ENCODE measurements at regions not wholly inside any gene's neighbourhood (a gene's known extent, or its start where the extent isn't known, plus 50 kb on each side); places are given as distances from the start of the nearest gene placed in this dataset.
"Not testable (repeated sequence)": the region's sequence is repeated elsewhere in the genome, so short reads cannot be mapped to it uniquely, and the experiment has no call there.

DNA sequence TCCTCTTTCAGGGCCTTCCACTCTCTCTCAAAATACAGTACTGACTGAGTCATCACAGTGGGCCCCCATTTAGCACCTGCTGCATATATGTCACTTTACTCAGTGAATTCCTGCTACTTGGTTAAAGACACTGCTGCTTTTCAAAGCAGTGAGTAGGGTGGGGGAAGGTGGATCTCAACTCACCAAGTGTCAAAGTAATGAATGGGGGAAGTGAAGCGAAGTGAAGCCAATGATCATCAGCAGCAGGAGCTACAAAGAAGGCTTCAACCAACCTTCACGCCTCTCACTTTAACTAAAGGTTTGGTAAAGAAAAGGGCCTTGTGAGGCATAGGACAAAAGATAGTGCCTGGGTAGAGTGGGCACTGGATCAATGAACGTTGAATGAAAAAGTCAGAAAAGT is 424.1 kb downstream of the SMARCA1 start:
- Mint-ChIP-seq H3K27ac (no peak overlapping the region), H3K4me3 (no peak overlapping the region), H3K9me3 (ENCODE audit: insufficient read depth) (no peaks in the 10 kb centered on the region), H3K36me3 (ENCODE audit: low read depth) (no peaks in the 10 kb centered on the region), H3K27me3 (ENCODE audit: low read depth) (no peaks in the 10 kb centered on the region), H3K4me1 (ENCODE audit: low read depth) (no peaks in the 10 kb centered on the region)
- ChIA-PET POLR2A (no interaction called here), CTCF (no interaction called here)
- no peak for ATAC-seq
- DNase-seq: no peak

DNA sequence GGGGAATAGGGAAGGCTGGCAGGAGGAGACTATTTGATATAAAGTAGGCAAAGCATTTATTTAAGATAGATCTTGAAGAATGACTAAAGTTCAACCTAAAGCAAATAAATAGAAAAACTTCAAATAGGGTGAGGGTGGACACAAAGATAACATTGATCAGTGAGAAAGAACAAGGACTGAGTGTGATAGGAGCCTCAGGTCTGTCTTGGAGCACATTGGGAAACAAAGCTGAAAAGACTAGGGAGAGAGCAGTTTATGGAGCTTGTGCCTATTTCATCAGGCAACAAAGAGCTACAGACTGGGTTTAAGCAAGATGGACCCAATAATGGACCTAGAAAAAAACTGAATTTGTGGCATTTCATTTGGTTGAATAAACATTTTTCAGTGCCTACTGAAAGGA is 425.6 kb downstream of the SMARCA1 start:
- no peaks in the 10 kb centered on the region for H3K36me3 Mint-ChIP-seq (ENCODE audit: low read depth)
- no peak overlapping the region for H3K4me3 Mint-ChIP-seq
- CTCF ChIA-PET: no interaction called here

DNA sequence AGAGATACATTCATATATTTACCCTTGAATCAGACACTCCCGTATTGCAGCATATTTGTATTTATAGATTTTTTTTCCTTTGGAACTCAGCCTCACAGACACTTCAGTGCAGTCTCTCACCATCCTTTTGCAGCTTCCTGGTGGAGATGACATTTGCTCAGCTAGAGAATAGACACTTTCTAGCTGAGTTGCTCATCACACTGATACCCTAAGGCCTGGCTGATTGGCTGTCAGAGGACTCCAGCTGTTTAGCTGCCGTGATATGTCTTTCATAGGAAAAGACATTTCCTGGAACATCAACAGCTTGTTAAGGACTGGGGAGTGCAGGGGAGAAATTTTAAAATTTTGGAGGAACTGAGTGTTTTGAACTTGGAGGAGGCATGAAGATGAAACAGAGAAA is 429.6 kb downstream of the SMARCA1 start:
- Mint-ChIP-seq H3K4me1 (ENCODE audit: low read depth) (no peaks in the 10 kb centered on the region), H3K36me3 (ENCODE audit: low read depth) (no peaks in the 10 kb centered on the region), H3K9me3 (ENCODE audit: insufficient read depth) (no peaks in the 10 kb centered on the region), H3K27me3 (ENCODE audit: low read depth) (no peaks in the 10 kb centered on the region), H3K27ac (no peak overlapping the region), H3K4me3 (no peak overlapping the region)
- ATAC-seq (no peak), DNase-seq (no peak)
- ChIA-PET CTCF (no interaction called here), POLR2A (no interaction called here)

More for the DNA sequence above, 425.6 kb downstream of the SMARCA1 start:
- H3K27ac Mint-ChIP-seq: no peak overlapping the region
- ATAC-seq (no peak), DNase-seq (no peak)
- no peaks in the 10 kb centered on the region for H3K4me1 Mint-ChIP-seq (ENCODE audit: low read depth)
- no peaks in the 10 kb centered on the region for H3K9me3 Mint-ChIP-seq (ENCODE audit: insufficient read depth)
- POLR2A ChIA-PET: no interaction called here
- H3K27me3 Mint-ChIP-seq (ENCODE audit: low read depth): no peaks in the 10 kb centered on the region

DNA sequence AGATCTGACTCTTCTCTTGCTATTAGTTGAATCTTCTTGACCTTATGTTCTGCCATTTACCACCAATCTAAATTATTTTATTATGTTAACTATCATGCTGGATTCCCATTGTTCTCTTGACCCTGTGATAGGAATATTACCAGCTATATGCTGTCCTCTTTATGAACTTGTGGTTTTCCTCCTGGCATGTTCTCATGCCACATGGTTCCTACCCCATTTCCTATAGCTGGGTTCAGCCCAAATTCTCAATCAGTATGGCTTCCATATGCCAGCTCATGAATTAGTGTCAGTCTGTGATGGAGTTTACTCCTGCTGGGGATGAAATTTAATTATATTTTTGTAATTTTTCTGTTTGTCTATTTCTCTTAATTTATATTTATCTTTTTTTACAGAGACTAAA is 430.5 kb downstream of the SMARCA1 start:
- DNase-seq (no peak), ATAC-seq (no peak)
- Mint-ChIP-seq H3K4me3 (no peak overlapping the region), H3K27ac (no peak overlapping the region), H3K27me3 (ENCODE audit: low read depth) (no peaks in the 10 kb centered on the region), H3K4me1 (ENCODE audit: low read depth) (no peaks in the 10 kb centered on the region), H3K9me3 (ENCODE audit: insufficient read depth) (no peaks in the 10 kb centered on the region), H3K36me3 (ENCODE audit: low read depth) (no peaks in the 10 kb centered on the region)
- CTCF ChIA-PET: no interaction called here
- POLR2A ChIA-PET: no interaction called here

GRCh38 chrX:129092242-129092641 is 431.0 kb downstream of the SMARCA1 start:
- no peaks in the 10 kb centered on the region for H3K27me3 Mint-ChIP-seq (ENCODE audit: low read depth)

DNA sequence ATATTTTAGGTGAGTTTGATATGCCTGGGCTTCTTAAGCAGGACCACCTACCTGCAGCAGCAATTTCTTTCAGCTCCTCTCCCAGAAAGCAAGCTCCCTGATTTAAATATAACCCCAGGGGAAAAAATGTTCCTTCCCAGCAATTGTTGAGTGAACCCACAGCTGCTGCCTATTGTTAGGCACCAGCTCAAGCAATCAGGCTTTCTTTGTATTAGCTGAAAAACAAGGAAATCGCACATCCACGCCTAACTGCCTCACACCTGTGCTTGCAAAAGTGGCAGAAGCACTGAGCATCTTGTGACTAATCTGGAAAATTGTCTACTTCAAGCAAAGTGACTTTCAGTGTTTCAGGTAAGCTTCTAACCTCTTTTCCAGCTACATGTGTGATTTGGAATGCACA is 432.2 kb downstream of the SMARCA1 start:
- POLR2A ChIA-PET: no interaction called here
- no peak overlapping the region for H3K27ac Mint-ChIP-seq

More at GRCh38 chrX:129092242-129092641, 431.0 kb downstream of the SMARCA1 start:
- CTCF ChIA-PET: no interaction called here
- Mint-ChIP-seq H3K4me3 (no peak overlapping the region), H3K27ac (no peak overlapping the region), H3K36me3 (ENCODE audit: low read depth) (no peaks in the 10 kb centered on the region), H3K9me3 (ENCODE audit: insufficient read depth) (no peaks in the 10 kb centered on the region), H3K4me1 (ENCODE audit: low read depth) (no peaks in the 10 kb centered on the region)
- POLR2A ChIA-PET: no interaction called here
- DNase-seq (no peak), ATAC-seq (no peak)

DNA sequence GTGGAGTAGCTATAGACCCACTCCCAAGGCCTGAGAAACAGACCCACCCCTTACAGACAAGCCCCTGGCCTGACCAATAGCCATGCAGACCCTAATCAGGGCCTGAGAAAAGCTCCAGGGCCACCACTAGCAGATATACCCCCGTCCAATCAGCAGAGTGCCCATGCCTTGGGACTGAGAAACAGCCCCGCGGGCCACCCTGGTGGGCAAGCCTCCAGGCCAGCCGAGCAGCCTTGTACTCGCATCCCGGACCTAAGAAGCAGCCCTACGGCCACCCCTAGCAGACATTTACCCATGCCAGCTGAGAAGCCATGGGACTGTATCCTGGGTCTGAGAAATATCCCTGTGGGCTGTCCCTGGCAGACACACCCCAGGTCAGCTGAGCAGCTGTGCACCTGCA is 436.5 kb downstream of the SMARCA1 start:
- Mint-ChIP-seq H3K27ac (no peak overlapping the region), H3K36me3 (ENCODE audit: low read depth) (no peaks in the 10 kb centered on the region), H3K27me3 (ENCODE audit: low read depth) (no peaks in the 10 kb centered on the region), H3K4me1 (ENCODE audit: low read depth) (no peaks in the 10 kb centered on the region), H3K9me3 (ENCODE audit: insufficient read depth) (no peaks in the 10 kb centered on the region), H3K4me3 (no peak overlapping the region)
- ChIA-PET POLR2A (no interaction called here), CTCF (no interaction called here)
- ATAC-seq: no peak
- DNase-seq: no peak

More for the DNA sequence above, 432.2 kb downstream of the SMARCA1 start:
- DNase-seq (no peak), ATAC-seq (no peak)
- H3K27me3 Mint-ChIP-seq (ENCODE audit: low read depth): no peaks in the 10 kb centered on the region
- H3K9me3 Mint-ChIP-seq (ENCODE audit: insufficient read depth): no peaks in the 10 kb centered on the region
- CTCF ChIA-PET: no interaction called here
- H3K4me1 Mint-ChIP-seq (ENCODE audit: low read depth): no peaks in the 10 kb centered on the region
- H3K4me3 Mint-ChIP-seq: no peak overlapping the region
- no peaks in the 10 kb centered on the region for H3K36me3 Mint-ChIP-seq (ENCODE audit: low read depth)

DNA sequence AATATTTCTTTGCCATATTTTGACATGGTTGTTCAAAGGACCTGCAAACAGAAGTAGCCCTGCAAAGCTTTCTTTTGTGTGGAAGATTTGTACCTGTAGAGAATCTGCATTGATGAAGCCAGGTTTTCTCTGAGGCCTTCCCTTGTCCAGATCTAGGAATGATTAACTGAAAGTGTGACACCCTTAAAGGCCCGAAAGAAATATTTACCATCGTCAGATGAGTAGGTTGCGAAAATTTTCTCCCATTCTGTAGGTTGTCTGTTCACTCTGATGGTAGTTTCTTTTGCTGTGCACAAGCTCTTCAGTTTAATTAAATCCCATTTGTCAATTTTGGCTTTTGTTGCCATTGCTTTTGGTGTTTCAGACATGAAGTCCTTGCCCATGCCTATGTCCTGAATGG is 439.0 kb downstream of the SMARCA1 start:
- CTCF ChIA-PET; POLR2A ChIA-PET; ATAC-seq; H3K4me1 Mint-ChIP-seq (ENCODE audit: low read depth); H3K4me3 Mint-ChIP-seq; H3K27me3 Mint-ChIP-seq (ENCODE audit: low read depth); H3K36me3 Mint-ChIP-seq (ENCODE audit: low read depth); DNase-seq; H3K9me3 Mint-ChIP-seq (ENCODE audit: insufficient read depth); H3K27ac Mint-ChIP-seq: not testable (repeated sequence)

DNA sequence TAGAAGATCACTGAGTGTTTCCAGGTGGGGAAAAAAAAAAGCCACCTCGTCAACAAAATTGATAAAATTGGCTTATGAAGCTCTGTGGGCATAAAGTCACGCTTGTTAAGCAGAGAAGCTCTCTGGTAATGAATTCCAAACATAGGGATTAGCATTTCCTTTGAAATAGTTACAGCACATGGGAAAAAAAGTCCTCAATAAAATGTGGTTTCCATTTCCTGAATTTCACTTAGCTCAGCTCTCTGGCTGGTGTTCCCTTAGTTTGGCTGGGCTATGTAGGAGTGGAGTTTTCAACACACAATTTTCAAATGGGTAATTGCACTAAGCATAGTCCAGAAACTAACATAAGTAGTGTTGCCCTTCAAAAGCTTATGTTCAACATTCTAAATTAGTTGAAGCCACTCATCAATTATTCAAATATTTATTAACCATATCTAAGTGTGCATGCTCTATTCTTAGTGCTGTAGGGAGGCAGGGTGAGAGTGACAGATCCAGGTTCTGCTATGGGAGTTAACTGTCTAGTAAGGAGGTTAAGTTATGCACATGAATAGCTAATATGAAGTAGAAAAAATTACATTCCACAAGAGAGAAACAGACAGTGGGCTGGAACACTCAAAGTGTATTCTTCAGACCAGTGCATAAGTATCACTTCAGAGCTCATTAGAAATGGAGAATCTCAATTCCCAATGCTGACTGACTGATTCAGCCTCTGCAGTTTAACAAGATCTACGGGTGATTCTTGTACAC is 445.7 kb downstream of the SMARCA1 start:
- H3K36me3 Mint-ChIP-seq (ENCODE audit: low read depth): no peaks in the 10 kb centered on the region
- ChIA-PET POLR2A (no interaction called here), CTCF (no interaction called here)
- no peaks in the 10 kb centered on the region for H3K27me3 Mint-ChIP-seq (ENCODE audit: low read depth)
- no peak overlapping the region for H3K4me3 Mint-ChIP-seq
- H3K4me1 Mint-ChIP-seq (ENCODE audit: low read depth): no peaks in the 10 kb centered on the region
- H3K27ac Mint-ChIP-seq: no peak overlapping the region
- no peak for DNase-seq
- no peaks in the 10 kb centered on the region for H3K9me3 Mint-ChIP-seq (ENCODE audit: insufficient read depth)
- no peak for ATAC-seq

- Mint-ChIP-seq H3K27me3 (ENCODE audit: low read depth) (no peaks in the 10 kb centered on the region), H3K4me1 (ENCODE audit: low read depth) (no peaks in the 10 kb centered on the region), H3K27ac (no peak overlapping the region), H3K4me3 (no peak overlapping the region), H3K9me3 (ENCODE audit: insufficient read depth) (no peaks in the 10 kb centered on the region), H3K36me3 (ENCODE audit: low read depth) (no peaks in the 10 kb centered on the region)
- CTCF ChIA-PET: no interaction called here
- DNase-seq: no peak
- no peak for ATAC-seq
- POLR2A ChIA-PET: no interaction called here
Measured at GRCh38 chrX:129071390-129071789, 451.9 kb downstream of the SMARCA1 start.

GRCh38 chrX:129065895-129066294 is 457.4 kb downstream of the SMARCA1 start:
- Mint-ChIP-seq H3K4me3 (no peak overlapping the region), H3K27ac (no peak overlapping the region), H3K36me3 (ENCODE audit: low read depth) (no peaks in the 10 kb centered on the region), H3K9me3 (ENCODE audit: insufficient read depth) (no peaks in the 10 kb centered on the region), H3K4me1 (ENCODE audit: low read depth) (no peaks in the 10 kb centered on the region), H3K27me3 (ENCODE audit: low read depth) (no peaks in the 10 kb centered on the region)
- ChIA-PET CTCF (no interaction called here), POLR2A (no interaction called here)
- no peak for ATAC-seq
- DNase-seq: no peak

GRCh38 chrX:129058405-129058804 is 464.9 kb downstream of the SMARCA1 start:
- CTCF ChIA-PET: no interaction called here
- H3K27me3 Mint-ChIP-seq (ENCODE audit: low read depth): no peaks in the 10 kb centered on the region
- ATAC-seq (no peak), DNase-seq (no peak)
- no peaks in the 10 kb centered on the region for H3K4me1 Mint-ChIP-seq (ENCODE audit: low read depth)
- POLR2A ChIA-PET: no interaction called here
- no peak overlapping the region for H3K4me3 Mint-ChIP-seq
- no peak overlapping the region for H3K27ac Mint-ChIP-seq
- no peaks in the 10 kb centered on the region for H3K9me3 Mint-ChIP-seq (ENCODE audit: insufficient read depth)
- H3K36me3 Mint-ChIP-seq (ENCODE audit: low read depth): no peaks in the 10 kb centered on the region

DNA sequence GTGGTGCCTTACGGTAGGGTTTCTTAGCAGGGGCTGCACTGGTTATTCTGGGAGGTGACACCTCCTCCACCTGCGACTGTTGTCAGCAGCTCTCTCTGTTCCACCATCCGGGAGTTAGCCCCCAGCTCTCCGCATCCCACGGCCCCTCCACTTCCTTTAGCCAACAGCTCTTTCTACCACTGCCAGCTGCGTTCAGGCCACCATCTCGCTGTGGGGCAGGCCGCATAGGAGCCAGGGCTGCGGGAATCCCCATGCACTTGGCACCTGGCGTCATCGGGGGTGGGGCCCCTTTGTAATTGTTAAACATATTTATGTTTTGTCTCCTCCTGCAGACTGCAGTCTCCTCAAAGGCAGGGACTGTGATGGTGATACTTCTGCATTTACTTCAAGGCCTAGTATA is 480.2 kb downstream of the SMARCA1 start:
- no peaks in the 10 kb centered on the region for H3K36me3 Mint-ChIP-seq (ENCODE audit: low read depth)
- POLR2A ChIA-PET: no interaction called here

More for the DNA sequence above, 480.2 kb downstream of the SMARCA1 start:
- CTCF ChIA-PET: no interaction called here
- DNase-seq (no peak), ATAC-seq (no peak)
- Mint-ChIP-seq H3K4me1 (ENCODE audit: low read depth) (no peaks in the 10 kb centered on the region), H3K27ac (no peak overlapping the region), H3K27me3 (ENCODE audit: low read depth) (no peaks in the 10 kb centered on the region), H3K9me3 (ENCODE audit: insufficient read depth) (no peaks in the 10 kb centered on the region), H3K4me3 (no peak overlapping the region)

Measured in activated CD8-positive, alpha-beta T cell treated with anti-CD3 and anti-CD28 coated beads, Interleukin-2, amount 10 ng/mL, durations not matched to agents 7 days and 5 days (primary cell).